ENCODE measurements at regions not wholly inside any gene's neighbourhood (a gene's known extent, or its start where the extent isn't known, plus 50 kb on each side); places are given as distances from the start of the nearest gene placed in this dataset.
"Not testable (repeated sequence)": the region's sequence is repeated elsewhere in the genome, so short reads cannot be mapped to it uniquely, and the experiment has no call there.

DNA sequence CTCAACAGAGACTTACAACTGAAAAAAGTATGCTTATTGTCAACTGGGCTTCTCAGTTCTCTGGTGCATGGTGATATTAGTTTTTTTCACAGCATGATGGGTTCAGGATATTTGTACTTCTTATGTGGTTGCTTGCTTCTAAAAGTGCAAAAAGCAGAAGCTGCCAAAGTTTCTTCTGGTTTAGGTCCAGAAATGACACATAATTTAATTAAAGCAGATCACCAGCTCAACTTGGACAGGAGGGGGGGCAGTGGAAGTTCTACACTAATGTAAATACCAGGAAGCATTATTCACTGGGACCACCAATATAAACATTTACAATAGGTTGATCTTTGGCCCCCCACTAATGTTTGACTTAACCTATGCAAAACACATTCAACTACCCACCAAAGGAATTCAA lies 354.8 kb upstream of the BRINP3 start:
- DNase-seq (ENCODE audit: low spot score) = no peak

DNA sequence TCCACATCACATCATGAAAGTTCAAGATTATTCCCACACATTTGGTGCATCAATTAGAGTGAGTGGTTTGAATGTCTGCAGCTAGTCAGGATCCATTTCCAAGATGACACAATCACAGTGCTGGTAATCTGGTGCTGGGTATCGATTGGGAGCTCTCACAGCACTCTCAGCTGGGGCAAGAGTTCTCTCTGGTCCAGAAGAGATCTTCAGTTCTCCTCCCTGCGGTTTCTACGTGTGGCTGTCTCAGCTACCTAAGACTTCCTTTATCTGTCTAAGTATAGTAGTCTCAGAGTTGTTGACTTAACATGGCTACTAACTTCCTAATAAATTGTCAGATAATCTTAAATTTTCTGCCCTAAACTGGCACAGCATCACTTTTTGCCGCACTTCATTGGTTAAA lies 358.0 kb upstream of the BRINP3 start:
- no peak for DNase-seq (ENCODE audit: low spot score)

DNA sequence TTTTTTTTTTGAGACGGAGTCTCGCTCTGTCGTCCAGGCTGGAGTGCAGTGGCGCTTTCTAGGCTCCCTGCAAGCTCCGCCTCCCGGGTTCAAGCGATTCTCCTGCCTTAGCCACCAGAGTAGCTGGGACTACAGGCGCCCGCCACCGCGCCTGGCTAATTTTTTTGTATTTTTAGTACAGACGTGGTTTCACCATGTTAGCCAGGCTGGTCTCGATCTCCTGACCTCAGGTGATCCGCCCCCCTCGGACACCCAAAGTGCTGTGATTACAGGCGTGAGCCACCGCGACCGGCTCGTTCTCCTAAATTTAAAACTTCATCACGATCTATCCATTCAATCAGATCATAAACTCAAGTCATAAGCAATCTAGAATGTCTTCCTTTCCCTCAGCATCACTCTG lies 359.5 kb upstream of the BRINP3 start:
- DNase-seq (ENCODE audit: low spot score) = not testable (repeated sequence)

GRCh38 chr1:190837888-190838287 lies 360.2 kb upstream of the BRINP3 start:
- DNase-seq (ENCODE audit: low spot score) = no peak

GRCh38 chr1:190847166-190847565 lies 369.5 kb upstream of the BRINP3 start:
- DNase-seq (ENCODE audit: low spot score) = no peak

DNA sequence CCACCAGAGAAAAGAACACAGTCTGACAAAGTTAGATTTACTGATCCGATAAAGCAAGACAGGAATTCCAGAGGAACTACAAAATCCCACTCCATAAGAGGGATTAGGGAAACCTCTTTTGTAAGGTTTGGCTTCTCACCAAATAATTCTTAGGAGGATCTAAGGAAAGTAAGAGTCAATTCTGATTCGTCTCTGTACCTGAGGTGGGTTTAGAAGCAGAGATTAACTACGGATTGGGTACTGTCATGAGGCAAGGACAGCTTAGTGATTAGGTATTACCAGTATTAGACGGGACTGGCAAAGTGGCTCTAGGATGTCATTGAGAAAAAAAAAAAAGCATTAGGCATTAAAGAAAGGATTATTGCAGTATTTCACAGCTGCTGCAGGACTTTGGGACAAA lies 371.7 kb upstream of the BRINP3 start:
- DNase-seq (ENCODE audit: low spot score) = no peak

GRCh38 chr1:190852611-190853010 lies 374.9 kb upstream of the BRINP3 start:
- no peak for DNase-seq (ENCODE audit: low spot score)

DNA sequence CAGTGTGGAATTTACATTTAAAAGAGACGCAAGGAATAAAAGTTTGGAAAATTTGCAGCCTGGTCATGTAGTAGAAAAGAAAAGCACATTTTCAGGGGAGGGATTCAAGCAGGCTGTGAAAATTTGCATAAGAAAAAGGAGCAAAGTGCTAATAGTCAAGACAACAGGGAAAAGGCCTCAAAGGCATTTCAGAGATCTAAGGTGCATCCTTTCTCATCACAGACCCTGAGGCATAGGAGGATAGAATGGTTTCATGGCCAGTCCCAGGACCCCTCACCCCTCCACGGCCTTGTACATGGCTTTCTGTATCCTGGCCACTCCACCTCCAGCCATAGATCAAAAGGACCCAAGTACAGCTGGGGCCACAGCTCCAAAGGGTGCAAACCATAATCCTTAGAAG lies 380.5 kb upstream of the BRINP3 start:
- no peak for DNase-seq (ENCODE audit: low spot score)

DNA sequence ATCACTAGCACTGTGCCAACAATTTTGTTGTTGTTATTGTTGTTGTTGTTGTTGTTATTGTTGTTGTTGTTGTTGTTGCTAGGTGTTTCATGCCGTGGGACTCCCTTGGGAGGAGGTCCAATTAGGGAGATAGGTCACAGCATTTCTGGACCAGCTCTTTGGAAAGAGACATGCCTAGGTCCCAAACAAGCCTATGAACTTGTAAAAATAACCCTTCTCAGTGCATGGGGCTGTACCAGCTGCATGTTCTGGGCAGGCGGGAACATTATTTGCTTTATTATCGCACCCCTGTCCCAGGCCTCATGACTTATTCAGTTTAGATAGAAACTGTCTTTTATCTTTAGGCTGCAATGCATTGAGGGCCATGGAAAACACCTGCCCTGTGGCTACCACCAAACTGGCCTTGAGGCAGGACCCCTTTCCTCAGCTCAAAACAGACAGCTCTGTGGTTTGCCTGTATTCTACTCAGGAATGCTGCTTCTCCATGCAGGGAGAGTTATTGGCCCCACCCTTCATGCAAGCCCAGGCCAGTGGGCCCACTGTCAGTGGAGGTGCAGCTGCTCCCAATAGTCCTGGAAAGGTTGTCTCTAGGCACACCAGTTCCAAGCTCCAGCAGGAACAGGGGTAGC lies 386.5 kb upstream of the BRINP3 start:
- DNase-seq (ENCODE audit: low spot score) = no peak

DNA sequence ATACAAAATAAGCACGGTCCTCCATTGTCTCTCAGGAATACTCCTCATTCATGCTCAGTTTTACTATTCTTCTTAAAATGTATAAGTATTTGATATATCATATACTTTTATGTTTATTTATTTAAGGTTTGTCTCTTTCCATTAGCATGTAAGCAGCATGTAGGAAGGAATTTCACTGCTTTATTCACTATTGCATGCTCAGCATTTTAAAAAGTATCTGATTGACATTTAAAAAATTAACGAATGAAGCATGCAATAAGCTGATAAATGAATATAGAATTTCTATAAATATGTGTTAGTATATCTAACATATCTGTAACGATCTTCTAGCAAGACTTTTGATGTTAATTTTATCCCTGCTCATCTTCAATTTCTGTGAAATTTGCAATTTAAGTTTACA lies 402.7 kb upstream of the BRINP3 start:
- DNase-seq (ENCODE audit: low spot score) = no peak

GRCh38 chr1:190881064-190881463 lies 403.4 kb upstream of the BRINP3 start:
- no peak for DNase-seq (ENCODE audit: low spot score)

DNA sequence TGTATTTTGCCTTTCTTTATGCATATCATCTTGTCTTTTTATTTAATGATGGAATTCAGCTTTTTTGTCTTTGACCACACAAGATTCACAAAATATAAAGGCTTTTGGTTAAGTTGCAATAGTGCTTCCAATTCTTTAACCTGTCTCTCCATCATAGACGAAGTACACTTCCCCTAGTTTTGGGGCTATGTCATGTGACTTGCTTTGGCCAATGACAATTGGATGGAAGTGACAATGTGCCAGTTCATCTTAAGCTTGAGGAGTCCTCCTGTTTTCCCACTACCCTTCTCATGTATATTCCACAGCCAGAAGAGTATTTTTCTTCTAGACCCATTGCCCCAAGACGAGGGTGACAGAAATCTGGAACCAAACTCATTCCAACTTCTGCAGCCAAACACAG lies 419.6 kb upstream of the BRINP3 start:
- no peak for DNase-seq (ENCODE audit: low spot score)

DNA sequence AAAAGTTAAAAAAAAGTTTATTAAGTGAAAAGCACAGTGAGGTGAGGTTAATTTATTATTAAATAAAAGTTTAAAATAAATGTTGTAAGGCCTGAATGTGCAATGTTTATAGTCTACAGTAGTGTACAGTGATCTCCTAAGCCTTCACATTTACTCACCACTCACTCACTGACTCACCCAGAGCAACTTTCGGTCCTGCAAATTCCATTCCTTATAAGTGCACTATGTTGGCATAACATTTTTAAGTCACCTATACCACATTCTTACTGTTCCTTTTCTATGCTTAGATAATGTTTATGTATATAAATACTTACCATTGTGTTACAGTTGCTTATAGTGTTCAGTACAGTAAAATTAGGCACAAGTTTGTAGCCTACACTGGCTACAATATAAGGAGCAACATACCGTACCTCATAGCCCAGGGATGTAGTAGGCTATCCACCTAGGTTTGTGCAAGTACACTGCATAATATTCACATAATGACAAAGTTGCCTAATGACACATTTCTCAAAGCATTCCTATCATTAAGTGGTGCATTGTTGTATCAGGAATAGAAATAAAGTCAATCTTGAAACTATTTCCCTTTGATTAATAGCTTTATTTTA lies 426.5 kb upstream of the BRINP3 start:
- no peak for DNase-seq (ENCODE audit: low spot score)

- no peak for DNase-seq (ENCODE audit: low spot score)
Measured at GRCh38 chr1:190906206-190906725, 428.6 kb upstream of the BRINP3 start.

- DNase-seq (ENCODE audit: low spot score) = no peak
Measured at GRCh38 chr1:190908246-190908645, 430.6 kb upstream of the BRINP3 start.

- DNase-seq (ENCODE audit: low spot score) = no peak
Measured at GRCh38 chr1:190908691-190909090, 431.0 kb upstream of the BRINP3 start.

DNA sequence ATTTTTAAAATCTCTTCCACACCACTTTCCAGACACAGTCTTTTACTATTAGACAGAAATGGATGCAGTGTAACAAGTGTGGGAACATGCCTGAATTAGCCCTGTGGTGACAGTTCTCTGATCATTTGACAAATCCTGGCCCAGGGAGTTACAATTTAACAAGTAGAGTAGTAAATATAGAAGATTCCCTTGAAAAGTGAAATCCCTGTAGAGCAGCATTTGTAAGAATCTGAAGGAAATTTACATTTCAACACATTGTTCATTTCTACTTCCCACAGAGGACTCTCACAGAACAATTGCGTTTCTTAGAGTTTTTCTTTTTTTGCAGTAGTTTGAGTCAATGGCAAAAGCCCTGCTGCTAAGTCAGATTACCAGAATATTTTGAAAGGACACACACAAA lies 458.3 kb upstream of the BRINP3 start:
- DNase-seq (ENCODE audit: low spot score) = no peak

DNA sequence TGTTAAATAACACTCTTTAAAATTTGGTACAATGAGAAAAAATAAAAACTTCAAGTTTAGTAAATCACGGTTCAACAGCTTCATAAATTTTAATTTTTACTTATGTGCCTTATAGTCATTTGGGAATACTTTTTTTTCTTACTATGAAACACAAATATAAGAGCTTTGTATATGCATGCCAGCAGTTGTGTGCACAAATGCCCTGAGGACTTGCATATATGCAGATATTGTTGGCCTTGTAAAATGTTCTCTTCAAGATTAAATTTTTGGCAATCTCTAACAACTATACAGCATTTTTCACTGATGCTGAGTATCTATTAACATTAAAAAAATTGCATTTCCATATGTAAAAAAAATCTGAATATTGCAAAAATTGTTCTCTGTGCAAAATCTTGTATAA lies 458.7 kb upstream of the BRINP3 start:
- no peak for DNase-seq (ENCODE audit: low spot score)

GRCh38 chr1:190940951-190941350 lies 463.3 kb upstream of the BRINP3 start:
- DNase-seq (ENCODE audit: low spot score) = no peak

DNA sequence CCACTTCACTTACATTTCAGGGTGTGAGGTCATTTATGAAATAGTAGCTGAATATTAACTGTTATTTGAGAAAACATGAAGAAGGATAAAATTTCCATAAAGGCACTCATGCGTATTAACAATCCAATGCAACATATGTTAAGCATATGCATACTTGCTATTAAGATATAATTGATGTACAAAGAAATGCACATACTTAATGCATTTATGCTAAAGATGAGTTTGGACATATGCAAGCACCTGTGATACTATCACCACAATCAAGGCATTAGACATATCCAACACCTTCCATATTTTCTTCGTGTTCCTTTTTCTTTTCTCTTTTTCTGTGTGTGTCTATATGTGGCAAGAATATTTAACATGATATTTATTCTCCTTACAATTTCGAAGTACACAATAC lies 464.8 kb upstream of the BRINP3 start:
- DNase-seq (ENCODE audit: low spot score) = no peak

- DNase-seq (ENCODE audit: low spot score) = not testable (repeated sequence)
Measured at GRCh38 chr1:190943722-190944121, 466.1 kb upstream of the BRINP3 start.

DNA sequence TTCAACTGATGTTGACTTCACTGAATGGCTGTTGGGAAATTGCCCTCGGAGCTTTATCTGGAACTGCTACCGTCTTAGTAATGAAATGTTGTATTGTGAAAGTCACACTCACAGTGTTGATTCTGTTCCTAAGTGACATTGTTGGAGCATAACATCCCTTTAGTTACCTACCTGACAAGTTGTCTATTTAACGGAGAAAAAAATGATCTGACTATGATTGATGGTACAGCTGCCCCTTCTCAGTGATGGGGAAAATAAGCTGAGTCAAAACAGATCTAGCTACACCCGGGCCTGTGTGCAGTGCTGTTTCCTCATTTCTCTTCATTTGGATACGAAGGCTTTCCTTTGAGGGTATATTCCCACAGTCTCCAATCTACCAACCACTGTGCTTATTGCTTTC lies 472.3 kb upstream of the BRINP3 start:
- no peak for DNase-seq (ENCODE audit: low spot score)

DNA sequence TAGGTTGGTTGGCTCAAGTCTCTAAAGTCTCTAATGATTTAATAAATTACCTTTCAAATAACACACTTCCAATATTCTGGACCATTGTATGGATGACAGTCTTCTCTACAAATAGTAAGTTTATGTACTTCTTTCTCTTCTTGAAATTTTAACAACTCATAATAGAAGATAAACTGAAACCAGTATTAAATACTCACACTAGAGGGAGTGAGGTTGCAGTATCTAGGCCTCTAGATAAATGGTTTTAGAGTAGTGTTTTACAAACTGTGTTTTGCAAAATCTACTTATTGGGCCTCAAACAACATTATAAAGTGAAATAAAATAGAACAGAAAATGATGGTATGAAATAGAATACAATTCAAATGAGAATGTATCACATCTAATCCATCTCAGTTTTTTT lies 479.9 kb upstream of the BRINP3 start:
- no peak for DNase-seq (ENCODE audit: low spot score)

GRCh38 chr1:190963321-190963720 lies 485.7 kb upstream of the BRINP3 start:
- DNase-seq (ENCODE audit: low spot score) = no peak
